ENCODE measurements at regions not wholly inside any gene's neighbourhood (a gene's known extent, or its start where the extent isn't known, plus 50 kb on each side); places are given as distances from the start of the nearest gene placed in this dataset.

DNA sequence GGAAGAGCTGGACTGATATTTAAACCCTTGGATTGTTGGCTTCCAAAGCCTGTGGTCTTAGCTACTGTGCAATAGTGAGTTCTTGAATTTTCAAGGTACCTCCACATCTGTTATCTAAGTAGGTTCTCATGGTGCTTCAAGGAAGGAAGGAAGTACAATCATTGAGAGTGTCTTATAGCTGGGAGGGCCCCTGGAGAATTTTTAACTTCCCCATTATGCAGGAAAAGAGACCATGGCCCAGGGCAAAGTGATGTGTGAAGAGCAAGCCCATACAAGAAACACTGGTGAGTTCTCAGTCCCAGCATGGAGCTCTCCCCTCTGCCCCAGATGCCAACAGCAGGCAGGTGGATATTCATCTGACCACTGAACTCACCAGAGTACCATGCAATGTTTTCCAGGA, 169.0 kb upstream of the IRX6 start:
- DNase-seq (ENCODE audit: low read depth) = no peak

DNA sequence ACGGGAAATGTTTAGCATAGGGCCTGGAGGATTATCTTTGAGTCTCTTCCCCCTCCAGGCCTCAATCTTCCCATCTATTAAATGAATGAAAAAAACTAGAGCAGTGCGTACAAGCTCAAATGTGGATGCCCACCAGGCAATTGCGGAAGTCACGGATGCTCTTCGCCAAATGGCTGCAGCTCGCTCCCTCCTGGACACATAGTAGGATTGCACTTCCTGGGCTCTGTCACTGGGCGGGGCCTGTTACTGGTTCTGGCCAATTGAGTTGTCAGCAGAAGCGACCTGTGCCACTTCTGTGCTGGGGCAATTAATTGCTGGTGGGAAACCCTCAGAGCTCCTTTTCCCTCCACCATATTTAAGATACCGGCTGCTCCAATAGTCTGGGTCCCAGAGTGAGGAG, 168.2 kb upstream of the IRX6 start:
- no peak for DNase-seq (ENCODE audit: low read depth)

DNA sequence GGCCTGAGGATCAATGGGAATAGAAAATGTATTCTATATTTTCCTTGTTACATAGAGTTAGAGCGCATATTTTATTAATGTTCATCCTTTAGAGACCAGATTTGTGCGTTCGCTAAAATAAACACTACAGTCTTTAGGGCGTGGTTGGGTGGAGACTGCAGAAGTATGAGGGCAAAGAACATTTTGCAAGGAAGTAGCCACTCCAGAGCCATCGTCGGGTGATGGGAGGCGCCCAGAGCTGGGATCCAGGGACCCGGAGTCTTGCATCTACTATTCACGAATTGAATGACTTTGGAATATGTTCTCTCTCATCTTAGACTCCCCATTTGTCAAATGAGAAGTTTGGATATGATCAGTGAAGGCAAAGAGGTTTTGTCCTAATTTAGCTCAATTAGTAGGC, 154.2 kb upstream of the IRX6 start:
- no peak for DNase-seq (ENCODE audit: low read depth)

DNA sequence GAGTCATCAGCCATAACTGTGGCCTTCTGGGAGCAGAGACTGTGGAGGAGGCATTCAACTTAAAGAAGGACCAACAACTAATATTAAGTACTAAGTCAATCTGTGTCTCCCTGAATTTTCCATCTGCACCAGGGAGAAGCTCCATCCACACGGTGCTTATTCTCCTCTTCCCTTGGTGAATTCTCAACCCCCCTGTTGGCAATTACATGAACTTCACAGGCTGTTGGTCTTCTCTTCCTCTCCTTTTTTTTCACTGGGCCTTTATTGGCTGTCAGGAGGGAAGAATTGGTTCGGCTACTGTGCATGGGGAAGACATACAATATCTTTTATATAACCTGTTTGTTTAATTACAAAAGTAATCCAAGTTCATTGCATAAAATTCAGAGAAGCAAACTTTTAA, 152.8 kb upstream of the IRX6 start:
- no peak for DNase-seq (ENCODE audit: low read depth)

DNA sequence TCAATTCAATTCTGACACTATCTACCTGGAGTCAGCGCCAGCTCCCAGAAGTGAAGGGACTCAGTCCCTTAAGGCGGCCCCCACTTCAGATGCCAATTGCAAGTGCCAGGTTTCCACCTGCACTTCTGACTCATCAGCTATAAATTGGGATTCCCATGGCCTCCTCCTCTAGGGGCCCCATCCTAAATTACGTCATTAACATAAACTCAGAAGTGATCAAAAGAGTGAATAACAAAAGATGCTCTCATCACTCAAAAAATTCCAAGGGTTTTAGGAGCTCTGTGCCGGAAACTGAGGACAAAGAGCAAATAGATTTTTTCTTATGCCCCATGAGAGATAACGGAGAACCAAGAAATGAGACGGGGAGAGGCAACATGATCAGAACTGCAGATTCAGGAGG, 148.6 kb upstream of the IRX6 start:
- DNase-seq (ENCODE audit: low read depth) = no peak

DNA sequence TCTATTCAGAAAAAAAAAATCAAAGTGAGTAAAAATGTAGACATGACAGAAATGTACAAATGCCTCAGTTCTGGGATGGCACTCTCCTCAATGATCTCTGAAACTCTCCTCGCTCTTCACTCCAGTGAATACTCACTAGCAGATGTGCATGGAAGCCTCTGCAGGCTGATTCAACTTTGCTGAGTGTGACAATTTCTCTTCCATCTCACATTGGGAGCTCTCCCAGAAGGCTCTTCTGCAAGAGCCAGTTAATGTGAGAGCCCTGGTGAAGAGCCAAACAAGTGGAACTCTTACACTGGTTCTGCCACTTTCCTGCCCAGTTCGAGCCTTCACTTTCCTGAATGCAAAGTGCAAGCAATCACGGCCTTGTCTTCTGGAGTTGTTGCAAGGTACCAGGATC, 147.1 kb upstream of the IRX6 start:
- DNase-seq (ENCODE audit: low read depth) = no peak

DNA sequence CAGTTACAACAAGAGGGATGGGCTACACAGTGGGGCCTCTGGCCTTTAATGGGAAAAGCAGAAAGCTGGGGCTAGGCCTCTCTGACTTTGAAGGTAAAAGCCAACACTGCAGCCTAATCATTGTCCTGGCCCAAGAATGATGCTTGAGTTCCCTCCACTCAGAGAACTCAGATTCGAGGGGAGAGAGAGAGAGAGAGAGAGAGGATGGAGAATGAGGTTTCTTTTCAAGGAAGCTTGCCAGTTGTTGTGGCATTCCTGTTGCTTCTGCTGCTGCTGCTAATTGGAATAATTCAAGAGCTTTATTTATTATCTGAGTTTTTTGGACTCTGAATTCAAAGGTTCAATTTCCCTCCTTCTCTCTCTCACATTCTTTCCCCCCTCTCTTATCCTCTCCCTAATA, 144.6 kb upstream of the IRX6 start:
- DNase-seq (ENCODE audit: low read depth) = no peak

DNA sequence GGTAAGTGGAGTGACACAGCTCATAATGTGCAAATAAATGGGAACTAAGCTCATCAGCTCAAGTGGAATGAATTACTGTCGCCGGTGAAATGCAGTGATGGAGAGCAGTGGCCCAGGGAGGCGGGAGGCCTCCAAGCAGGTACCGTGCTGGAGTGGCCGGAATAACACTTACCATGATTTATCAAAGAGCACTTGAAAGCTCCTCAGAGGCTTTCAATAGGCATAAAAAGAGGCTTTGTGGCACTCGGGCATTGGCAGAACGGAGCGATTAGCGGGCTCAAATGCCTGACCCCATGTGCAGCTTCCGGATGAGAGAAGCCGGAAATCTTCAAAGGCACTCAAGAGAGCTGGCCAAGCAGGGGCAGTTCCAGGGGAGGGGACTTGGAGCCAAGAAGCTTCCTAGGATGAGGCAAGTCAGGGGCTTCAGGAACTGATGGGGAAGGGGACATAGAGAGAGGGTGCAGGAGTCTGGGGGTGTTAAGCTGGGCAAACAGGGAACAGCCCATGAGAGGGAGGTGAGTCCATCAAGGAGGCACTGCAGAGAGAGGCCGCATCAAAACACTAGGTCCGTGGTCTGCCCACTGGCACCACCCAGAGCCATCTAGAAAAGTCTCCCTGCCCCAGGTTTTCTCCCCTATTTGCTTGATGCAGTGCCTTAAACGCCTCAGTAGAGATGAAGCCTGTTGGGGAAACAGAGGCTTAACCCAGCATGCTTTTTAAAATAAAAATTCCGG, 144.0 kb upstream of the IRX6 start:
- no peak for DNase-seq (ENCODE audit: low read depth)

DNA sequence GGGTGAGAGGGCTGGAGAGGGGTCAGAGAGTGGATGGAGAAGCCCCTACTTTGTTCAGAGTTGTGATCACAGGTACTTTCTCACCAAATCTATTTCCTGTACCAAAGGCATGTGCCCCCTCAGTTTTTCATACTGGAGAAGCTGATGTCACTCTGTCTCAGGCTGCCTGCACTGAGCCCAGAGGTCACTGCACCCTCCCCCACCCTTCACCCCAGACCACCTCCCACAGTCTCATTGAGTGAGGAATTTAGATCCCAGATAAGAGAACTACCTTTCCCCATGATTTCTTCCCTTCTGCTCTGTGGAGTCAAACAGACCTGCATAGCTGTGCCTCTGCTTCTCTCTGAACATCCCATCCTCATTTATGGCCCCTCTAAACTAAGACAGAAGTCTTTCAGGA, 140.0 kb upstream of the IRX6 start:
- DNase-seq (ENCODE audit: low read depth) = no peak

DNA sequence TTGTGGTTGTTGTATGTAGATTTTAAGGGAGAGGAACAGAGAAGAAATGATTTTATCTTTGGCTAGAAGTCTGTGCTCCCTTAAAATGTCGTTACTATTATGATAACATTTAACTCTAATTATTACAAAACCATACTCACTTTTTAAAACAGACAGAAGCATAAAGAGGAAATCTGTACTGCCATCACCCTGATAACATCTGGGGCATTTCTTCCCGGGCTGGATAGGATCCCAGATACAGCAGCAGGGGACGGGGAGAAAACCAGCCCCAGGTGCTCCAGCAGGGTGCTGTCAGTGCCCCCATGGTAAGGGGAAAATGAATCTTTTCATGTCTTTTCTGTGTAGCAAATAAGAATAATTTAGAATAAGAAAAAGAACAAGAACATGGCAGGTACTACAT, 139.4 kb upstream of the IRX6 start:
- DNase-seq (ENCODE audit: low read depth) = no peak

DNA sequence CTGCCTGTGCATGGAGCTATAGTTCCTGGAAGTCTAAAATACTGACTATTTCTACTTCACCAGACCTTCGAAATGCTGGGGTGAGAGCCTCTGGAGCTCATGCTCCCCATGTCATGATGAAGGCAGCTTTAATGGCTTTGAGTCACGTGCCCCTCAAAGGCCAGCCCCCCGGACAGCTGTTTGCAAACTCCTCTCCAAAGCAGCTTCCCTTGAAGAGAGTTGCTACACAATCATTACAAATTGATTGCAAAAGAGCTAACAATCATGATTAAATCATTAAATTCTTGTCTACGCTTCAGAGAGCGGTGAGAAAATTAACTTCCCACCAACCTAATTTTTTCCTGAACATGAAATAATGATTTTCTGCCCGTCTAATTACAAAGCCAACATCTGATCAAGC, 134.8 kb upstream of the IRX6 start:
- DNase-seq (ENCODE audit: low read depth) = no peak

DNA sequence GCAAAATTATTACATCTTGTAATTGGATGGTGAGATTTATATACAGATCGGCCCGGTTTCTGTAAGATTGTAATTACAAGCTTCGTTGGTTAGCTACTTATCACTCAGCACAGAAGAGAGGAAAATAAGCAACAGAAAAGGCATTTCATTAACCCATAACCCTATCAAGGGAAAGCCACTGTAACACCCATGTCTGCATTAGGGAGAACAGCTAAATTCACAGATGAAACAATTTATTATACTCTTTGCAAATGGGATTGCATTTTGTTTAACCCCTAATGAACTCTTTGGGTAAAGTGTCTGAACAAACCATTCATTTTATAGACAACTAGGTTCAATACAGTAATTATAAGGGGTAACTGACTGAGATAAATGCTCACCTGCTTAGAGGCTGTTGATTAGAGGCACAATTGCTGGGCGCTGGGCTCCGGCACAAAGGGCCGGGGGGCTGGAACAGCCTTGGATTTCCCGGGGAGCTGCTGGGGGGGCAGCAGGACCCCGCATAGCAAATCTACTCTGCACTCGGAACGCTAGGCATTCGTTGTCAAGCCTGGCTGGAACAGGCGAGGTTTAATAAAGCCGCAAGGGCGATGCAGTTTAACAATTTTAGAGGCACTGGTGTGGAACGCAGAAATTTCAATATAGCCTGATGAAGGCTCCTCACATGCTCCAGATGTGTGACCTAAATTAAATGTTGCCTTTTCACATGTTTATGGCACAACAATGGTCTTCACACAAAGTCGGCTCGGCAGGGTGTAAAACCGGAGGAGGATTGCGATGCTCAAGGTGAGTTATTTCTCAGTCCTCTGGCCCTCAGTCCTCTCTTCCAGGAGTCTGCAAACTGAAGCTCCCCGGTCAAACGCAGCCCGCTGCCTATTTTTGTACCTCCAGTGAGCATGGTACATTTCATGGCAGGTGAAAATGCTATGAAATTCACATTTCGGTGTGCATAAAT, 134.0 kb upstream of the IRX6 start:
- DNase-seq (ENCODE audit: low read depth) = no peak

DNA sequence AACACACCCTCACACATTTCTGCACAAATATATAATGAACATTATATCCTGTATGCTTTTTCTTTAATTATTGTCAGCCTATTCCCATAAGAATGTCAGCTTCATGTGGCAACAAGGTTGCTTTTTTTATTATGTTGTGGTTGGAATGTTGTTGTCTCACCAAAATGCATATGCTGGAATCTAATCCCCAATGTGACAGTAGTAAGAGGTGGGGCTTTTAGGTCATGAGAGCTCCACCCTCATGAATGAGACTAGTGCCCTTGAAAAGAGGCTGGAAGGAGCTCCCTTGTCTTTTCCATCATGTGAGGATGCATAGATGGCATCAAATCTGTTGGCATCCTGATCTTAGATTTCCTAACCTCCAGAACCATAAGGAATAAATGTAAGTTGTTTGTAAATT, 131.3 kb upstream of the IRX6 start:
- DNase-seq (ENCODE audit: low read depth) = no peak

DNA sequence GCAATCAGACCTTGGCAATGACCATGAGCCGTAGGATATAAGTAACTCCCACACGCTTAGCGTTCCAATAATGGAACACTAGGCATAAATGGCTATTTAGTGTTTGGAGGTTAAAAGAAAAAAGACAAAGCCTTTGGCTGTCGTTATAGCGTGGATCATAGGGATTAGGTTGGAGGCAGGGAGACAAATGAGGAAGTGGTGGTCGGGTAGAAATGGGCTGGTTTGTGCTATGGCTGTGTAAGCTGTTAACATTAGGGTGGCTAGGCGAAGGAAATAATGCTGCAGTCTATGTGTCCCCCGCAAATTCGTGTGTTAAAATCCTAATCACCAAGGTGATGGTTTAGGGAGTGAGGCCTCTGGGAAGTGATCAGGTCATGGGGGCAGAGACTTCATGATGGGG, 120.4 kb upstream of the IRX6 start:
- DNase-seq (ENCODE audit: low read depth) = no peak

DNA sequence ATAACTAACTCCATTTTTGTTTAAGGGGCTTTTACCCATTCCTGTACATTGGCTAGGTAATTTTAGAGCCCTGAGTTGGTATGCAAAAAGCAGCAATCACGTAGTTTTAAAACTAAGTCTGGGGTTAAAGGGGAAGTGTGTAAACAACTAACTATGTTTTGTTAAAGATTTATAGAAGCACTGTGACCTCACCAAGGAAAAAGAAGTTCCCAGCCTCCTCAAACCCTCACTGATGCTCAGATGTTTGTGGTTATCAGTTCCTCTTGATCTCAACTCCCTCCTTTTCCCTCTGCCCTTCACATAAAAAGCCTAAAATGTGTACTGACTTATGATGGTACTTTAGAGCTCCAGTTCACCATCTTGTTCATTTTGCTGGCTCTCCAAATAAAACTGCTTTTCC, 119.9 kb upstream of the IRX6 start:
- no peak for DNase-seq (ENCODE audit: low read depth)

DNA sequence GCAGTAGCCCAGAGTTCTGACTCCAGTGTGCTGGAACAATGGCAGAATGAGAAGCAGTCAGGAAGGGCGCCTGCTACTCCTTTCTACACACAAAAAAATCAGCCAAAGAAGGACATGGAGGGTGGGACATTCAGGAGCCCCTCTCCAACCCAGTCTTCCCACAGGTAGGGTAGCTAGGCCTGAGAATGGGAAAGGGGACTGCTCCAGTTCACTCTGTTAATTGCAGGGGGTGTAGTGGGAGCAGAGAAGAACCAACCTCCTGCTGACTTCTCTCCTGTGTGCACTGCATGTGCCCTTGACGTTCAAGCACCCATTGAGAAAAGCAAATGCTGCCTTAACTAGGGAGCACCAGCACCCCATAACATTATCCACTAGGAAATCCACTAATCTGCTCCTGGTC, 119.1 kb upstream of the IRX6 start:
- no peak for DNase-seq (ENCODE audit: low read depth)

DNA sequence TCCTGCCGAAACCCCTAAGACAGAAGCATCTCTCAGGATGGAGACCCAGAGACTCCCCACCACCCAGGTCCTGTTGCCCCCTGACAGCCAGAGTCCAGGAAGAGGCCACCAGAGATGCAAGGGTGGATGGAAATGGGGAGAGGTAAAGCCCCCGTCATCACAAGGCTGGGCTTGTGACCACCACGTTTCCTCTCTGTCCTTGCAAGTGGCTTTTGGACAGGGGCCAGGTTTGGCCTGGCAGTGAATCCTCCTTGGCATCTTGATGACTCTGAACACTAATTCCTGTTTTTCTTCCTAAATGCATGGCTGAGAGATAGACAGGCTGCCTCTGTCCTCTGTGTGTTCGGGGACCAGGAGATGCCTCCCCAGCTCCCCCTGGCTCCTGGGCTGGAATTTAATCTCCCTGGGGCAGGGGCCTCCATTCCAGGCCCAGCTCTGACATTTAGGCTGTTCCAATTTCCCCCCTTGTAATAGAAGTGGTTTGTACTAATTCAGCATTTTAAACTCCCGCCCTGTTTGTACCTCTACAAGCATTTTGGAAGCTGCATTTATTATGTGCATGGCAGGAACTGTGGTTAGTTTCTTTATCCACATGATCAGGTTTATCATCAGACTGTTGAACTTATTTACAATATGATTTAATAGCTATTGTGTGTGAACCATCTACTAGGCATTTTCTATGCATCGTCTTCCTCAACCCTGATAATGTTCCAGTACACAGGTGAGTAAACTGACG, 116.1 kb upstream of the IRX6 start:
- DNase-seq (ENCODE audit: low read depth) = no peak

DNA sequence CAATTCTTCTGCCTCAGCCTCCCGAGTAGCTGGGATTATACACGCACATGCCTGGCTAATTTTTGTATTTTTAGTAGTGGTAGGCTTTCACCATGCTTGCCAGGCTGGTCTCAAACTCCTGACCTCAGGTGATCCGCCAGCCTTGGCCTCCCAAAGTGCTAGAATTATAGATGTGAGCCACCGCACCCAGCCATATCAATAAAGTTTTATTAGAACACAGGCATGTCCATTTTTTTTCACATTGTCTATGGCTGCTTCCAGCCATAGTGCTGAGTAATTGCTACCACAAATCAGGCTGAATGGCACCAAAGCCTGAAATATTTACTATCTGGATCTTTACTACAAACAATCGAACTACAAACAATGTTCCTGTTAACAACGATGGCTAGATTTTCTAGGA, 114.4 kb upstream of the IRX6 start:
- no peak for DNase-seq (ENCODE audit: low read depth)

DNA sequence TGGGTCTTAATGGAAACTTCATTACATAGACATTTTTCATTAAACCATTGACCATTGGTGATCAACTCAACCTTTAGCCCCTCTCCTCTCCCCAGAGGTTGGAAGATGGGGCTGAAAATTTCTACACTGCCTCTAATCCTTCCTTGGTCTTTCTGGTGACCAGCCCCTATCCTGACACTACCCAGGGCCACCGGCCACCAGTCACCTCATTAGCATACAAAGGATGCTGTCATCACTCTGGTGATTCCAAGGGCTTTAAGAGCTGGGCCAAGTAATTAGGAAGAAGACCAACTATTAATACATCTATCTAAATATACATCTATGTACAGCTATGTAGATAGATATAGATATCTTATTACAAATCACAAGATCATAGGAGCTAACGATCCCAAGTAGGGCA, 111.2 kb upstream of the IRX6 start:
- no peak for DNase-seq (ENCODE audit: low read depth)

DNA sequence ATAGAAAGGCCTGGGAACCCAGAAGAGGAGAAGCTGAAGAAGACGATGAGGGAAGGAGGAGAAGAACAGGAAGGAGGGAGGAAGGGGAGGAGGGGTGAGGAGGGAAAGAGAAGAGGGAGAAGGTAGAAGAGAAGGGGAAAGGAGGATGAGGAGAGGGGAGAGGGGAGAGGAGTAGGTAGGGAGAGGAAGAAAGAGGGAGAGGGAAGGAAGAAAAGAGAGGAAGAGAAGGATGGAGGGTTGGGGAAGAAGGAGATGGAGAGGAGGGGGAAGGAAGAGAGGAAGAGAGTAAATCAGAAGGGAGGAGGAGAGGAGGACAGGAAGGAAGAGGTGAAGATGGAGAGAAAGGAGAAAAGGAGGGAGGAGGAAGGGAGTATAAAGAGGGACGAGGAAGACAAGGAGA, 109.6 kb upstream of the IRX6 start:
- DNase-seq (ENCODE audit: low read depth) = no peak

DNA sequence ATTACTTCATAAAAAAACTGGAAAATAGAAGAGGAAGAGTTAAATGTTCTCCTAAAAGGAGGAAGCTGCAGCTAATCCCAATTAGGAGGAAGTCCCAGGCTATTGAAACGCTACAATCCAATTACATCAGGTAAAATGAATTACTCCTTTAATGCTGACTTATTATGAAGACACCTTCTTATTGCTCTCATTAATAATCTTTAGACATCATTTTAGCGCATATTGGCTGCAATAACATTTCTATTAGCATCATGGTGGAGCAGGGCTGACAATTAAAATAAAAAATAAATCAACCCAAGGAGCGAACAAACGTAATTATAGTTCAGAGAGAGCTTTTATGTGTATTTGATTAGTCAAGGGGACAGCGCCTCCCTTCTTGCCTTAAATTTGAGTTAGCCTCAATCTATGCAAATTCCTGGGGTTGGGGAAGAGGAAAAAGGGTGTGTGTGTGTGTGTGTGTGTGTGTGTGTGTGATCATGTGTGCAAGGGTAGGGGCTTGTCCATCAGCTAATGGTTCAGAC, 109.0 kb upstream of the IRX6 start:
- no peak for DNase-seq (ENCODE audit: low read depth)

DNA sequence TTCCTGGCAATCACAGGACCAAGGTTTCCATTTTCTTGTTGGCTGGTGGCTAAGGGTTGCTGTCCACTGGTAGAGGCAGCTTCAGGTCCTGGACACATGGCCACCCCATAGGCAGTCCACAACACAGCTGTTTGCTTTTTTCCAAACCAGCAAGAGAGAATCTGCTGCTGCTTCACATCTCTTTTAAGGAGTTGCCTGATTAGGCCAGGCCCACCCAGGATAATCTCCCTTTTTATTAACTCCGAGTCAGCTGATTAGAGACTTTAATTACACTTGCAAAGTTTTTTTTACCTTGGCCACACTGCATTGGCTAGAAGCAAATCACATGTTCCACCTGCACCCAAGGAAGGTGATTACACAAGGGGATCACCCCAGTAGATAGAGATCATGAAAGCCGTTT, 106.6 kb upstream of the IRX6 start:
- DNase-seq (ENCODE audit: low read depth) = no peak

Data from RPMI7951 (cell line).